ENCODE measurements at regions not wholly inside any gene's neighbourhood (a gene's known extent, or its start where the extent isn't known, plus 50 kb on each side); places are given as distances from the start of the nearest gene placed in this dataset.

DNA sequence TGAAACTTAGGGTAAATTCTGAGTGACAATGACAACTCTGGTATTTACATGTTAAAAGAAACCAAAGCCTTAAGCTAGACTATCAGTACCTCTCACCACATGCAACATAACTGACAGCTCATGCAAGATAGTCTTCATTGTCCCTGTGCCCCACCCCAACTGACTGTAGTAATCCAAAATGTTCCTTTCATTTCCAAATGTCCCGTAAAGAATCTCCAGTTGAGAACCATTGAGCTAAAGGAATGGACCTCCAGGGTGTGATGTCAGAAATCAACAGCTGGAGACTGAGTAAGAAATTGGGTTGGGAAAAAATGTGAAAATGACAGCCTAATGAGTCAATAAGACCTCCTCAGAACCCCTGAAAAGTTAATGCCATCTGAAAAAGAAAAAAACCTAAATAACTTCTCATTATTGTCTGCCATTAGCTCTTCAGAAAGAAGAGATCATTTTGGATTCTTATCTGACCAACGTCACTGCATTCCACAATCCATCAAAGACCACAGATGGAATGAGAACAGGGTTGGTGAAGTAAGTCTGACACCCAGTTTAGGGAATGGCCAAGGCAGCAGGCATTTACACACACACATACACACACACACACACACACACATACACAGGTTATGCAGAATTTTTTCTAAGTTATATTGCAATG lies 51.7 kb upstream of the ACVR2A start:
- DNase-seq, result no peak

DNA sequence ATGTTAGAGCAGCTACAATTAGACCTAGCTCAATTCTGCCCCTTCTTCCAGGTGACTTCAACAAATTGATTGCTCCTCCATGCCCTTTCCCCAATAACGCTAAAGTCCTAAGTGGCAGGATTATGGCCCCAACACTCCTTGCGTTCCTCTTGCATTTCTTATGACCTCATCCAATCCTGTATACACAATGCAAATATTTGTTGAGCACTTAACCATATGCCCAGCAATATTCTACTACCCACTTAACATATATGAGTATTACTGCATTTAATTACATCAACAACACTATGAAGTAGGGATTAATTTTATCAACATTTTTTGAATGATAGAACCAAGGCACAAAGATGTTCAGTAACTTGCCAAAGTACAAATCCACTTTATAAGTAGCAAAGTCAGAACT lies 54.2 kb upstream of the ACVR2A start:
- no peak for DNase-seq

DNA sequence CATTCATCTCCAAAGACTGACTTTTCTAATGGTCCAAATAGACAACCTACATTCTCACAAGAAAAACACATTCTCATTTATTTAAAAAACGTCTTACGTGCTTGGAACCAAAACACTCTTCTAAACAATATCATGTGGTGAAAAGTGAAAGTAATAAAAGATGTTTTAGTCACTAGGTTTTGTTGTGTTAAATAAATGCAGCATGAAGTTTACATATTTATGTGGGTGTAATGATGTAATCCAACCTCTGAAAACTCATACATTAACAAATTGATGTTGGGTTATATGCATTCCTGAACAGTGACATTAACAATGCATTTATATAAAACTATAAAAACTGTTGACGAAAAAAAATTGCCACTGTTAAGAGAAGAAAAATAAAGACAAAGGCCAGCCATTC lies 55.1 kb upstream of the ACVR2A start:
- DNase-seq, result no peak

DNA sequence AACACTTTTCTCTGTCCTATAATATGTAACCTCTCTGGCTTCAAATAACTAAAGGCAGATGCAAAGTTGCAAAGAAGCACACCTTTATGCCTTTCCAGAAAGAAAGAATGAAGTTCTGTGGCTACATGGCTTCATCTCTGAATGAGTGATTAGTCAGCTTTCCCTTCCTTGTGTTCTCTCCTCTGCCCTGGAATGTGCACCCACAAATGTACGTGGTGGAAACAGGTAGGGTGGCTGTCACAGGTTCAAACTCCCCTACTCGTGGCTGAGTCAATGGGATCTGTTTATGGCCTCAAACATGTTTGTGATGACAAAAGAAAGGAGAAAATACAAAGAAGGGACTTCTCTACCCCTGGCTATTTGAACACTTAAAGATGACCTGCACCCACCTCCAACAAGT lies 55.5 kb upstream of the ACVR2A start:
- DNase-seq, result no peak

DNA sequence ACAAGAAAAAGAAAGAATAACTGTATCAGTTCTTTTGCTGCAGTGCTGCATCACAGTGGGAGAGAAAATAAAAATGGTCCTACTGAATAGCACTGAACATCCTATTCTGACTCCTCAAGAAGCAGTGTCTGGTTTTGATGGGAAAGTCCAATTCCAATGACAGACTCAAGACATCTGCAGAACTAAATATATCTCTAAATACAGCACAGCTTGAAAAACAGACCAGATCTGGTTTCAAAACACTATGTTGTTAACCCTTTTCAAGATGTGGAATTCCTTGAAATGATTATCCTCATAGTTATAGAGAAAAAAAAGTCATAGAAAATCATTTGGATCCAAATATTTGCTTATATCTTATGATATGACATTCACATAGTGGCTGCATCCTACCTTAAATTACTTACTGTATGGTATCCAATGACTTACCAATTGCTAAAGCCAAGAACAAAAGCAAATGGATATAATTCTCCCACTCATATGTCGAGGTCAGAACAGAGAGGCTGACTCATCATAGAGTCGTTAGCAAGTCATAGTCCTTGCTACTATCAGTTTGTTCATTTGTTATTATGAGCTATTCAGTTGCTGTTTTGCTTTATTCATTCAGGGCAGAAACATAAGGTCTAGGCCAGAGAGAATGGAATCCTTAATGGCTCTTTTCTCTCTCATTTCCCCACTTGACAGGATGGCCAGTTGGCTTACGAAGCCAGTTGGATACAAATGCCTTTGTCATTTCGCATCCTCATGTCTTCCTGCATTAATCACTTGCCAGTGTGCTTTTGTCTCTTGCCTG lies 62.5 kb upstream of the ACVR2A start:
- DNase-seq, result no peak

DNA sequence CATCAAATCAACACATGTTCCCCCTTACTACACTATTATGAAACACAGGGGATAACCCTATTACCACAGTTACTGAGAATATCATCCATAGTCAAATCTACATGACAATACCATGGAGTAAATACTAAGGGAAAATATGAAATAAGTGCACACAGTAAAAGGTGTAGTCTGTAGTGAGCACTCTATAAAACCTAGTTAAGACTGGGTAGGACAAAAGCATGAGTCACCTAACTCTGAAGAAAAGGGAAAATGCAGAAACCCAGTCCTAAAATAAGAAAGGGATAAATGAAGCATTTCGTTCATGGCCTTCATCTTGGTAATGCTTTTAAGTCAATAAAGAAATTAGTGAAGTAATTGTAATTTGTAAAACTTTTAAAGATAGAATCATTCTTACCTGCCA lies 65.4 kb upstream of the ACVR2A start:
- no peak for DNase-seq

DNA sequence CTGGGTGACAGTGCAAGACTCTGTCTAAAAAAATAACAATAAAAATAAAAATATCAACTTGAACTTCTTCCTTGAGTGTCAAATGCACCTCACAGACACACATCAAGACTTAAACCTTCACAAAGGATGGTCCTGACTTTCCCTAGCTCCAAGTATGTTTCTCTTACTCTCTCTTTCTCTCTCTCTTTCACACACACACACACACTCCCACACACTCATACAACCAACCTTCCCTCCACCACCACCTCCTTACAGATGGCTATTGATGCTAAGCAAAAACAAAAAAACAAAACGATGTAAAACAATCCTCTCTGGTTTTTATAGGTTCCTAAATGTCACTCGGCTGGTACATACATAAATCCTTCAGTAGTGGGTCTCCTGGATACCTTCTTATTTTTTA lies 67.4 kb upstream of the ACVR2A start:
- no peak for DNase-seq

DNA sequence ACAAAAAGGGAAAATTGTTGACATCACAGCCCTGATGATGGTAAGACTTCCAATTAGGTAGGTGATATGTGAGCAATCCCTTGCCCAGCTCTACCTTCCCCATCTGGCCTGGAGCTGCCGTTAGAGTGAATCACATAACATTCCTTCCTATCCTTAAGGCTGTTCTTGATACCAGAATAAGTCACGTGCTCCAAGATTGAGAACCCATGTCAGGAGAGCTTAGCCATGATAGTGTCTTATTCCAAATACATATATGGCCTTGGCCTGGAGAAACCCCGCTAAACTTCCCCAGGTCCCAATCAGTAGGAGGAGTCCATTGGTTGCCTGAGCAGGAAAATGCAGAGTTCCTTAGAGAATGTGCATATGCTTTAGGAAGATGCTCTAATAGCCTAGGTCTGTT lies 70.0 kb upstream of the ACVR2A start:
- DNase-seq, result no peak

DNA sequence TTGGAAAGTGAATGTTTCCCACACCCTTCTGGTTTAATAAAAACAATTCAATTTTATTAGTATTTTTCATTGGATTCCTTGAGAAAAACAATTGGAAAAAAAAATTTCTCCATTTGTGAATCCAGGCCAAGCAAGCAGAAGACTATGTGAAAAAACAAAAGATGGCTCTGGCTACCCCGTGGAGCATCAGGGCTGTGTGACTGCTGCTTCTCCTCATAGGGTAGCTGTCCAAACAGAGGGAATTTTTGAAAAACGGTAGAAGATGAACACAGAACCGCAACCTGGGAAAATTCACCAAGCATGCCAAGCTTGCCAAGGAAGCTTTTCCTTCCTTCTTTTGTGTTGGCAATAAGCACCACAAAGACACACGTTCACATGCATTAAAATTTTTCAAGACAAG lies 71.3 kb upstream of the ACVR2A start:
- DNase-seq, result peak; percentile 60

DNA sequence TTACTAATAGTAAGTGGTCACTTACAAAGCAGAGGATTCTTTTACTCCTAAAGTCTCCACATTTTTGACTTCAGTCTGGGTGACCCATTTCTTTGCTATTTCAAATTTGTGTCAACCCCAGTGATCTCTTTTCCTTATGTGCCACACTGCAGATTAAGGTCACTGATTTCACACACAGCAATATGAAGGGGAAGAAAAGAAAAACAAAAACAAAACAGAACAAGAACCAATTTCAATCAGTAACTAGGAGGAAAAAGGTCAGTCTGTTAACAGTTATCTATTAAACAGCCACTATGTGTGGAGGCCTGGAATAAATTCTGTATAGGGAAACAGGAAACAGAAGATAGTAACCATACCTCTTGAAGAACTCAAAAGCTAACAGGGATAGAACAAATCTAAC lies 72.0 kb upstream of the ACVR2A start:
- no peak for DNase-seq

DNA sequence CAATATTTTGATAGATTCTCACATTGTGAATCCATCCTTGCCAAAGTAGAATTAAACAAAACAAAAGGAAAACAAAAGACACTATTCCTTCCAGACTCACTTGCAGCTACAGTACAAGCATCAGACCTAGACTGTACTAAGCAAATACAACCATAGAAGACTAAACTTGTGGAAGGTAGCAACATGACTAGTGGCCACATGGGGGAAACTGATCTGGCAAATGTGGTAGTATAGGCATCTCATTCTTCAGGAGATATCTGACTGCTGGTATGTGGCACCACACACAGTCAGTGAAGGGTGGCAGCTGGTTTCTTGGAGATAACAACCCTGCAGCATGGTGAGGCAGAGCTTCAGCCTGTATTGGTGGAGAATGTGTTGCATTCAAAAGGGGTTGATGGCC lies 81.0 kb upstream of the ACVR2A start:
- DNase-seq, result no peak

DNA sequence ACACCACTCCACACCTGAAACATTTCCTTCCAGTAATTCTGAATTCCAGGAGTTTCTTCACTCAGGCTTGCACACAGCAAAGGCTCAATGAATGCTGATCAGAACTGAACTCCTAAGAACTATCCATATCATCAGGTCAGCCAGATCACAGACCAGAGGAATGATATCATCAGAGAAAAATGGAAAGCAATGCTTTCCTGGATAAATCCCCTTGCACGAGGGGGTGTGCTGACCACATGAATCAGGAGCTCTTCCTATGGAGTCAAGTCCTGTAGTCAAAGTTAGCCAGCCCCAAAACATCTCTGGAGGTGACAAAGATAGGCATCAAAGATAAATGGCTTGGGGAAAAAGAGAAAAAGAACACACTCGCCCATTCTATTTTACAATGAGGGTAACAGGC lies 83.8 kb upstream of the ACVR2A start:
- no peak for DNase-seq

DNA sequence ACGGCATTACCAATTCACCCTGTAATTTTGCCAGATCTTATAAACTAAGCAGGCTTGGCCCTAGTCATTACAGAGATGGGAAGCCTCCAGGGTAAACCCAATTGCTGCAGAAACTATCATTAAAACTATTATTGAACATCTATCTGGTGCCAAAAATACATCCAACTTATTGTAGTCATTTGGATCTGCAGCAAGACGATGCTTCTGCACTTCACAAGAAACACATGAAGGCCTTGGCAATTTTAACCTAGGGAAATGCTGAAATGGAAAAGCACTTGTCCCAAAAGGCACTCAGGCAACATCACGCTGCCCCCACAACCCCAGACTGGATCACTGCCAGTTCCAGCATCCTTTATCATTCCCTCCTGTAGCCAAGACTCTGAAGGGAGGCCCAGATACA lies 85.3 kb upstream of the ACVR2A start:
- DNase-seq, result no peak

DNA sequence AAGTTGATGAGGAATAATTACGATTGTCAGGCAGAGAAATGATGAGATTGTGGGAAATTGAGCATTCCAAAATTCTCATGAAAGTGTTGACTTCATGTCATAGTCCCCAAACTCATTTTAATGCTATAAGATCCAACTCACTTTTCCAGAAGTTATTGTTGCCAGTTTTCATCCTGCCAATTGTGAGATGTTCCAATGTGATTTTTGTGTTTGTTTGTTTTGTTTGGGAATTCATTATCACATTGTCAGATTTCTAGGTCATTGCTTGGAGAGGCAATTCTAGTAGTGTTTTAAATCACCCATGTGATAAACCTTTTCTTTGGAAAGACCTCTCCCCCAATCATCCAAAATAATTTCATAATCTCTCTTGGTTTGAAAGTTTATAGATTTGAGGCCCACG lies 86.0 kb upstream of the ACVR2A start:
- no peak for DNase-seq

DNA sequence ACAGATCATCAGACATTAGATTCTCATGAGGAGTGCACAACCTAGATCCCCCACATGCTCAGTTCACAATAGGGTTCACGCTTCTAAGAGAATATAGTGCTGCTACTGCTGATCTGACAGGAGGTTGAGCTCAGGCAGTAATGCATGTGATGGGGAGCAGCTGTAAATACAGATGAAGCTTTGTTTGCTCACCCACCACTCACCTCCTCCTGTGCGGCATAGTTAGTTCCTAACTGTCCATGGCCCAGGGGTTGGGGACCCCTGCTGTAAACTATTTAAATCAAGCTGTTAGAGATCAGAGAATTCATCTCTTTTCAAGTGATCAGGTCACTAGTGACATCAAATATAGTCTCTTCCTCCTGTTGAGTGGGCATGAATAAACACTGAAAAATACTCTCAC lies 88.8 kb upstream of the ACVR2A start:
- DNase-seq, result no peak

DNA sequence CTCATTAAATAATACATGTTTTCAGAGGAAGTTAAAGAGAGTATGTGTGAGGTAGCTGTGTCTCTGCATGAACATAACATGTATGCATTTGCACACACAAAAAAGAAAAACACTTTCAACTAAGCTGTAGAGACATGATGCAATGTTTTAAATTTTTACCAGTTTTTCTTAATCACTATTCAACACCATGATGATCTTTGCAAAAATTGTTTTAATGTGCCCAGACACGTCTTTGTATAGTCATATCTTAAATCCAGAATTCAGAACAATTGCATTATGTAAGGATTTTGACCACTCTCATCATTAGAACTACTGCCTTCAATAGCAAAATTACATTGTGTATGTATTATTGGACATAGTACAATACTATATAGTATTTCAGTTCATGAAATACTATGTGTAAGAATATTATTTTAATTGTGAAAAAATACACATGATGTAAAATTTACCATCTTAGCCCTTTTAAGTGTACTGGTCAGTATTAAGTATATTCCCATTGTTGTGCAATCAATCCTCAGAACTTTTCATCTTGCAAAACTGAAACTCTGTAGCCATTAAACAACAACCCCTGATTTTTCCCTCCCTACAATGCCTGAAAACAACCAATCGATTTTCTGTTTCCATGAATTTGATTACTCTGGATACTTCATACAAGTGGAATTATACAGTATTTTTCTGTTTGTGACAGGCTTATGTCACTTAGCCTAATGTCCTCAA lies 104.5 kb upstream of the ACVR2A start:
- DNase-seq, result no peak

DNA sequence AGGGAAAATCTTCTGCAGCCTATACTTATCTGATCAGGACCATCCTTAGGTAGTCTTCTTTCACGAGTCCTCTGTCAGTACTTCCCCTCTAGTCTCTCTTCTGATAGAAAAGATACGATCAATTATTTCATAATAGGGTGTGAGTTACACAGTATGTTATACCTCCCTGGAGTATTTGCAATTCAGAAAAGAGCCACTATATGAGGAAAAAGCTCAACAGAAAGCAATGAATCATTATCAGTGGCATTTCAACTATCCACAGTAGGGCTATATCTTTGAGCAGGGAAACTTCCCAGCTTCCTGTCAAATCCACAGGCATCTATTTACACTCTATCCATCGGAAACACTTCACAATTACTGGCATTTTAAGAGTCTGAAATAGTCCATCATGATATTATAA lies 105.3 kb upstream of the ACVR2A start:
- no peak for DNase-seq

DNA sequence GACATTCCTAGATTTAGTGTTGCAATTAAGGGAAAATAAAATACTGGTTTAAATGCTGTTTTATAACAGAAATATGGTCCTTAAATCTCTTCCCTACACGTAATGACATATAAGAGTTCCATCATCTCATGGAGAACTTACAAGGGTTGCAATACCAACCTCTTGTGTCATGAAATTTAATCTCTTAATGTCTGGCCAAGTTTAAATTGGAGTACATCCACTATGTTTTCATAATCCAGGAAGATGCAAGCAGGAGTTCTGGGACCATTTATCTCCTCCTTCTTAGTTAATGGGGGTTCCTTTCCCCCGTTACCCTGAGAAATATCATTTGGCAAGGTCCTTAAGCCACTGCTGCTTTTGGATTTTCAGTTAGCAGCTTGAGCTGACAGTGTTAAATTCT lies 126.0 kb upstream of the ACVR2A start:
- no peak for DNase-seq

DNA sequence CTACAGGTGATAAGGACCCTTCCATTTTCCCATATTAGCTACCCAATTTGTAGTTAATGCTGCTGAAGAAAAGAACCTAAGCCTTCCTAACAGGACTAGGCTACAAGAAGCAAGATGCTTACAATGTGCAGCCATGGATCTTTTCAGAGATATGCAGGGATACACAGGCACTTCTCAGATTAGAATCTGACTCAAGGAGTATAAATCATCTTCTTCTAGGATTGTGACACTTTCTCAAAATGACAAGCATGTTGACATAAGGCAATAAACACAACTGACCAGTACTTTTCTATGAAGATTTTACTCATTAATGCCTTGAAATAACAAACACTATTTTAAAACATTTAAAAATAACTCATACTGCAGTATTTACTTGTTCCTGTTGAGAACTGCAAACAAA lies 127.9 kb upstream of the ACVR2A start:
- DNase-seq, result no peak

DNA sequence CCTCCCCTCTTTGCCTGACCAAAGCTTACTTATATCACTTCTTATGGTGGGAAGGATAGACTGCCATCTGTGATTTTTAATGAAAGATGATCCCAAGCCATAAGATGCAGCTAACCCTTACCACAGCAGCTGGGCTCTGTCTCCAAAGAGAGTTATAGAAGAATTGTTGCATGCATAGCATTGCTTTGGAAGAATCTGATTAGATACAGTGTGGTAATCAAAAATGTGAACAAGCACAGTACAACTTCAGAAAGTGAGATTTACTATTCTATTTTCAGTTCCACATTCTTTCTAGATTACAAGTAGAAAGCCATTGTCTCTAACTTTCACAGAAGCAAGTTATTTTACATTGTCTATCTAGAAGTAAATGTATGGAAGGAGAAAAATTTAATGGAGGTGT lies 129.0 kb upstream of the ACVR2A start:
- peak; percentile 8 for DNase-seq

DNA sequence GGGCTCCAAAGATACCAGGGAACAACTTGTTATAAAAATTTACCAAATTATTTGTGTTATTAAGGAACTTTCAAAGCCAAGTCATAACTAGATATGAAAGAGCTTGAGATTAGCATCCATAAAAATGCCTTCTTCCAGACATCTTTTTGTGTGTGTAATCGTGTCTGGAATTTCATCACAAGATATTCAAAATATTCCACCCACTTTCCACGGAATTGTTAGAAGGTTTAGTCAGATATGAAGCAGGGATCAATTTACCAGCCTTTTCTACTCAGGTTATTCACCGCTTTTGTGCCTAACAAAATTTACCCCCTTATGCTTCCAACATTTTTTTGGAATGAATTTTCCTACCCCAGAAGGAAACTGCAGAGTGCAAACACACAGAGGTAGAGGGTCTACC lies 130.2 kb upstream of the ACVR2A start:
- DNase-seq, result no peak

DNA sequence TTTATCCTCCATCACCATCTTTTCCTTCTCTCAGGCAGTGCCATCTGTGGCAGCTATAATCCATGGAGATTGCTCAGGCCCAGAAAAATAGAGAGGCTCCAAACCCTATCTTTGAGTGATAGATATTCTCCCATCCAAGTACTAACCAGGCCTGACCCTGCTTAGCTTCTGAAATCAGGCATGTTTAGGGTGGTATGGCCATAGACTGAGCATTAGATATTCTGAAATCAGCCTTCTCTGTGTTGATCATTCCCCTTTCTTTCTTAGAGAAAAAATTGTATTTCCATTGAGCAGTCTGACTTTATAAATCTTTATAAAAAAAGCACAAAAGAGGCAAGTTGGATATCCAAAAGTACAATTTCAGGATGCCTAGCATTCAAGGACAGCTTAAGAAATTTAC lies 131.5 kb upstream of the ACVR2A start:
- DNase-seq, result no peak

DNA sequence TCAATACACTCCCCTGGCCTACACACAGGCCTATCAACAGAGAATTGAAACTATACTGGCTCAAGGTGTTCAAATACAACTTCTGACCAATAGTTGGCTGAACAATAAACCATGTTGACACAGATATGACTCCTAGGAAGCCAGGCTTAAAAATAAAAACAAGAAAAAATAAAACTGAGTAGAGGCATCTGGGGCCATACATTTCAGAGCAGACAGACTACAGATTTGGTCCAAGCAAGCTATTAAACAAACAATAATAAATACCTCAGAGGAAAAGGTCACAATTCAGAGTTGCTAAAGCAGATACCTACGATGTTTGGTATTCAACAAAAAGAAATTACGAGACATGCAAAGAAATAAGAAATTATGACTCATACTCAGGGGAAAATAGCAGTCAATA lies 132.8 kb upstream of the ACVR2A start:
- no peak for DNase-seq

DNA sequence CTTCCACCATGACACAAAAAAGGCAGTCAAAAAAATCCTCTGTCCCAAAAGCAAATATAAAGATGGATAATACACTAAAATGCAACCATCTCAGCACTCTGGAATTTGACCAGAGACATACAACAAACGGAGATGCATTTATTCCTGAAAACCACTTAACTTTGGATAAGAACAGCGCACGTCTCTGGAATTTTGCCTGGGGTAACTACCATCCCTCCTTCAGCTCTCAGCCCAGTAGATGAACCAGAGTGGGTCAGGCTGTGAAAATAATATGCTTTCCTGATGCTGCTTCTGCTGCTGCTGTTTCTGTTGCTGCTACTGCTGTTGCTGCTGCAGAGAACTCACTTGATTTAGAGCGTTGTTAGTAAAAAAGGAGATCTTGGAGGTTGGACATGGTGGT lies 133.8 kb upstream of the ACVR2A start:
- no peak for DNase-seq
